Neural cell (in vitro differentiated cells): ENCODE measurements at regions not wholly inside any gene's neighbourhood (a gene's known extent, or its start where the extent isn't known, plus 50 kb on each side); places are given as distances from the start of the nearest gene placed in this dataset.

Experiments
- H2AFZ ChIP-seq: fragments of 200-600, 300-800 bp; sonication (generic), shearing (Covaris generic); 2 replicates; pipeline ENCODE4 v1.6.0; 2014; ENCODE audit warnings: low read depth, mild to moderate bottlenecking, antibody characterized with exemption, low read length, moderate library complexity
- H3F3A ChIP-seq: fragments of 200-600 bp; shearing (Covaris generic); 2 replicates; pipeline ENCODE4 v1.6.1; 2016; ENCODE audit warnings: mild to moderate bottlenecking, moderate library complexity, mixed read lengths, antibody characterized with exemption, low read length; ENCODE audit not compliant: insufficient read depth, poor library complexity, severe bottlenecking
- H3K27ac ChIP-seq: fragments of 200-600, 300-800 bp; sonication (generic), shearing (Covaris generic); 2 replicates; pipeline ENCODE4 v1.5.1; 2014; ENCODE audit warnings: mild to moderate bottlenecking, low read length, moderate library complexity
- H3K27me3 ChIP-seq: fragments of 300-800, 200-600 bp; sonication (generic), shearing (Covaris generic); 2 replicates; pipeline ENCODE4 v1.6.0; 2014; ENCODE audit warnings: mild to moderate bottlenecking, low read depth, low read length, moderate library complexity; ENCODE audit not compliant: insufficient read depth
- H3K36me3 ChIP-seq: fragments of 300-800, 200-600 bp; sonication (generic), shearing (Covaris generic); 2 replicates; pipeline ENCODE4 v1.5.1; 2014; ENCODE audit warnings: mild to moderate bottlenecking, antibody characterized with exemption, low read length, moderate library complexity; ENCODE audit not compliant: insufficient read depth
- H3K4me2 ChIP-seq: fragments of 300-800, 200-600 bp; sonication (generic), shearing (Covaris generic); 2 replicates; pipeline ENCODE4 v1.6.0; 2014; ENCODE audit warnings: mild to moderate bottlenecking, low read length
- H3K4me3 ChIP-seq: fragments of 300-800, 200-600 bp; sonication (generic), shearing (Covaris generic); 2 replicates; pipeline ENCODE4 v1.5.1; 2014; ENCODE audit warnings: mild to moderate bottlenecking, low read length, moderate library complexity
- H3K79me2 ChIP-seq: fragments of 200-600 bp; shearing (Covaris generic); replicated peaks from 2 replicates; pipeline ENCODE4 v1.6.0; 2014; ENCODE audit warnings: mild to moderate bottlenecking, low read length, moderate library complexity; ENCODE audit not compliant: insufficient read depth
- H3K9ac ChIP-seq: fragments of 300-800, 200-600 bp; sonication (generic), shearing (Covaris generic); 2 replicates; pipeline ENCODE4 v1.6.1; 2016; ENCODE audit warnings: mild to moderate bottlenecking, low read length, mixed read lengths
- H3K9me2 ChIP-seq: fragments of 200-600 bp; shearing (Covaris generic); 2 replicates; pipeline ENCODE4 v1.6.1; 2016; ENCODE audit warnings: mild to moderate bottlenecking, low read length, mixed read lengths; ENCODE audit not compliant: insufficient read depth
- H3K9me3 ChIP-seq: fragments of 200-600, 300-800 bp; sonication (generic), shearing (Covaris generic); 2 replicates; pipeline ENCODE4 v1.6.1; 2016; ENCODE audit warnings: mild to moderate bottlenecking, mixed run types, low read length, moderate library complexity, mixed read lengths
- H4K20me1 ChIP-seq: fragments of 200-600 bp; shearing (Covaris generic); 2 replicates; pipeline ENCODE4 v1.6.1; 2016; ENCODE audit warnings: mild to moderate bottlenecking, mixed run types; ENCODE audit not compliant: insufficient read depth
- EP300 ChIP-seq: fragments of 450-650 bp; conservative IDR thresholded peaks from 2 replicates; pipeline ENCODE4 v1.6.1; 2014; ENCODE audit warnings: antibody characterized with exemption, mild to moderate bottlenecking, moderate library complexity; ENCODE audit not compliant: poor library complexity, severe bottlenecking
- EZH2 ChIP-seq: fragments of 200-600, 300-800 bp; shearing (Covaris generic), sonication (generic); IDR thresholded peaks from 2 replicates; pipeline ENCODE4 v1.6.1; 2014; ENCODE audit warnings: antibody characterized with exemption, low read length, borderline replicate concordance, mild to moderate bottlenecking; ENCODE audit not compliant: insufficient read depth, poor library complexity, severe bottlenecking
- MXI1 ChIP-seq: fragments of 450-650 bp; conservative IDR thresholded peaks from 2 replicates; pipeline ENCODE4 v1.6.1; 2014; ENCODE audit warnings: antibody characterized with exemption, mild to moderate bottlenecking; ENCODE audit not compliant: poor library complexity, severe bottlenecking
- POLR2AphosphoS5 ChIP-seq: IDR thresholded peaks from 2 replicates; pipeline ENCODE4 v1.6.1; 2012
- RAD21 ChIP-seq: fragments of 450-650 bp; conservative IDR thresholded peaks from 2 replicates; pipeline ENCODE4 v1.6.1; 2014; ENCODE audit warnings: antibody characterized with exemption, mild to moderate bottlenecking, moderate library complexity
- REST ChIP-seq: IDR thresholded peaks from 2 replicates; pipeline ENCODE4 v1.6.1; 2012; ENCODE audit warnings: borderline replicate concordance
- SMC3 ChIP-seq: fragments of 450-650 bp; conservative IDR thresholded peaks from 2 replicates; pipeline ENCODE4 v1.6.1; 2014; ENCODE audit warnings: antibody characterized with exemption, mild to moderate bottlenecking, moderate library complexity; ENCODE audit not compliant: poor library complexity
- TAF1 ChIP-seq: IDR thresholded peaks from 2 replicates; pipeline ENCODE4 v1.6.1; 2012; ENCODE audit warnings: low read depth
- TF ChIP-seq, protein P1 (sequence below): fragments of 450-650 bp; IDR thresholded peaks from 2 replicates; pipeline ENCODE4 v1.5.1; 2014; ENCODE audit warnings: antibody characterized with exemption, mild to moderate bottlenecking, moderate library complexity; ENCODE audit not compliant: poor library complexity, severe bottlenecking

DNA sequence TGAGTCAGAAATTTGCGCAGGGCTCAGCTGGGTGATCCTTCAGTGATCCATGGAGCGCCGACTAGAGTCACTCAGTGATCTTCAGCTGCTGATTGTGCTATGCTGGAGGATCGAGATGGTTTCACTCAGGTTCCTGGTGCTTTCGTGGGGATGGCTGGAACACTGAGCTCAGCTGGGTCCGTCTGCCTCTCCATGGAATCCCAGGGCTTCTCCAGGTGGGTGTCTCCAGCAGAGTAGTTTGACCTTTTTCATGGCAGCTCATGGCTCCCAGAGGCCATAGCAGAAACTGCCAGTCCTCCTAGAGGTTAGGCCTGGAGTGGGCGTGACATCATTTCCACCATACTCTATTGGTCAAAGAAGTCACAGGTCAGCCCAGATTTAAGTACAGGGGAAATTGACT lies 88.8 kb upstream of the SIRPA start:
- H3K4me3 ChIP-seq, result no peak overlapping the region
- no peaks in the 10 kb centered on the region for H3K79me2 ChIP-seq
- no peaks in the 10 kb centered on the region for H3K9me2 ChIP-seq
- no peak for TF ChIP-seq MXI1
- no peak for TF ChIP-seq SMC3
- TF ChIP-seq TAF1, result no peak
- no peak for TF ChIP-seq EP300
- no peak for TF ChIP-seq EZH2
- TF ChIP-seq REST, result no peak
- TF ChIP-seq POLR2AphosphoS5, result no peak
- TF ChIP-seq RAD21, result no peak
- TF ChIP-seq, protein P1, sequence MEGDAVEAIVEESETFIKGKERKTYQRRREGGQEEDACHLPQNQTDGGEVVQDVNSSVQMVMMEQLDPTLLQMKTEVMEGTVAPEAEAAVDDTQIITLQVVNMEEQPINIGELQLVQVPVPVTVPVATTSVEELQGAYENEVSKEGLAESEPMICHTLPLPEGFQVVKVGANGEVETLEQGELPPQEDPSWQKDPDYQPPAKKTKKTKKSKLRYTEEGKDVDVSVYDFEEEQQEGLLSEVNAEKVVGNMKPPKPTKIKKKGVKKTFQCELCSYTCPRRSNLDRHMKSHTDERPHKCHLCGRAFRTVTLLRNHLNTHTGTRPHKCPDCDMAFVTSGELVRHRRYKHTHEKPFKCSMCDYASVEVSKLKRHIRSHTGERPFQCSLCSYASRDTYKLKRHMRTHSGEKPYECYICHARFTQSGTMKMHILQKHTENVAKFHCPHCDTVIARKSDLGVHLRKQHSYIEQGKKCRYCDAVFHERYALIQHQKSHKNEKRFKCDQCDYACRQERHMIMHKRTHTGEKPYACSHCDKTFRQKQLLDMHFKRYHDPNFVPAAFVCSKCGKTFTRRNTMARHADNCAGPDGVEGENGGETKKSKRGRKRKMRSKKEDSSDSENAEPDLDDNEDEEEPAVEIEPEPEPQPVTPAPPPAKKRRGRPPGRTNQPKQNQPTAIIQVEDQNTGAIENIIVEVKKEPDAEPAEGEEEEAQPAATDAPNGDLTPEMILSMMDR, result no peak
- no peaks in the 10 kb centered on the region for H3K36me3 ChIP-seq
- H3K4me2 ChIP-seq, result no peak overlapping the region
- H2AFZ ChIP-seq, result no peak overlapping the region
- H3F3A ChIP-seq, result peaks cover 4% of the 10 kb centered on the region
- no peaks in the 10 kb centered on the region for H3K9me3 ChIP-seq
- H4K20me1 ChIP-seq, result no peaks in the 10 kb centered on the region
- no peak overlapping the region for H3K9ac ChIP-seq
- no peak overlapping the region for H3K27ac ChIP-seq
- H3K27me3 ChIP-seq, result no peaks in the 10 kb centered on the region

GRCh38 chr20:1805816-1806215 lies 89.4 kb upstream of the SIRPA start:
- no peak for TF ChIP-seq SMC3
- TF ChIP-seq TAF1, result no peak
- no peak for TF ChIP-seq EP300
- TF ChIP-seq, protein P1, result no peak
- TF ChIP-seq REST, result no peak
- no peak for TF ChIP-seq MXI1
- no peak for TF ChIP-seq POLR2AphosphoS5
- TF ChIP-seq RAD21, result no peak
- TF ChIP-seq EZH2, result no peak

More at GRCh38 chr20:1805816-1806215, 89.4 kb upstream of the SIRPA start:
- Histone ChIP-seq H3K9ac (no peak overlapping the region), H3K36me3 (no peaks in the 10 kb centered on the region), H3K4me3 (no peak overlapping the region), H3F3A (peaks cover 4% of the 10 kb centered on the region), H3K27ac (no peak overlapping the region), H4K20me1 (no peaks in the 10 kb centered on the region), H2AFZ (no peak overlapping the region), H3K79me2 (no peaks in the 10 kb centered on the region), H3K9me2 (no peaks in the 10 kb centered on the region), H3K9me3 (no peaks in the 10 kb centered on the region), H3K4me2 (no peak overlapping the region), H3K27me3 (no peaks in the 10 kb centered on the region)
